OCI-LY7 (cell line): ENCODE measurements at regions not wholly inside any gene's neighbourhood (a gene's known extent, or its start where the extent isn't known, plus 50 kb on each side); places are given as distances from the start of the nearest gene placed in this dataset.

Experiments used
- BruUV-seq: library from RNA; stranded (reverse); fragments of 400-500 nt; replicated peaks from 2 replicates; lab custom pipeline; 2021; lab: Mats Ljungman, UMichigan
- CTCF ChIA-PET: fragments of 300-600 bp; sonication (Branson Sonifier 250); formaldehyde crosslinking; loops from one replicate; lab custom pipeline; 2022; ENCODE audit warnings: antibody characterized with exemption; ENCODE audit not compliant: unreplicated experiment; lab: Charles Lee
- POLR2A ChIA-PET: fragments of 300-600 bp; sonication (Branson Sonifier 250); formaldehyde crosslinking; loops from one replicate; lab custom pipeline; 2022; ENCODE audit warnings: antibody characterized with exemption; lab: Charles Lee
- DNase-seq: peaks from one replicate; pipeline ENCODE4 v3.0.0-alpha.2; 2015; ENCODE audit warnings: low spot score
- H2AFZ ChIP-seq: fragments of 200-600 bp; sonication (generic), shearing (Covaris generic); 2 replicates; pipeline ENCODE4 v1.6.1; 2014; ENCODE audit warnings: mild to moderate bottlenecking, antibody characterized with exemption, low read length, moderate library complexity
- H3K27ac ChIP-seq: fragments of 200-600 bp; sonication (generic); 2 replicates; pipeline ENCODE4 v1.5.1; 2014; ENCODE audit warnings: mixed run types, low read depth, mild to moderate bottlenecking, moderate library complexity, low read length, inconsistent platforms; ENCODE audit not compliant: poor library complexity, severe bottlenecking
- H3K36me3 ChIP-seq: fragments of 200-600 bp; sonication (generic); 2 replicates; pipeline ENCODE4 v1.6.1; 2014; ENCODE audit warnings: mild to moderate bottlenecking, antibody characterized with exemption, low read length, moderate library complexity, mixed read lengths; ENCODE audit not compliant: insufficient read depth
- H3K4me1 ChIP-seq: fragments of 200-600 bp; sonication (generic); 2 replicates; pipeline ENCODE4 v1.5.1; 2014; ENCODE audit warnings: mild to moderate bottlenecking, low read length; ENCODE audit not compliant: insufficient read depth, poor library complexity, severe bottlenecking
- H3K4me2 ChIP-seq: fragments of 200-600 bp; sonication (generic); 2 replicates; pipeline ENCODE4 v1.6.1; 2014; ENCODE audit warnings: mild to moderate bottlenecking, low read length
- H3K4me3 ChIP-seq: fragments of 200-600 bp; sonication (generic); 2 replicates; pipeline ENCODE4 v1.5.1; 2014; ENCODE audit warnings: mild to moderate bottlenecking, low read depth, low read length; ENCODE audit not compliant: poor library complexity, severe bottlenecking
- H3K79me2 ChIP-seq: fragments of 200-600 bp; sonication (generic); 2 replicates; pipeline ENCODE4 v1.6.1; 2016; ENCODE audit warnings: low read depth, mild to moderate bottlenecking, low read length, moderate library complexity, mixed read lengths; ENCODE audit not compliant: insufficient read depth
- H3K9me2 ChIP-seq: fragments of 200-600 bp; sonication (generic); 2 replicates; pipeline ENCODE4 v1.6.1; 2016; ENCODE audit warnings: mild to moderate bottlenecking, low read length, mixed read lengths; ENCODE audit not compliant: insufficient read depth
- H3K9me3 ChIP-seq: fragments of 200-600 bp; sonication (generic); 2 replicates; pipeline ENCODE4 v1.6.1; 2014; ENCODE audit warnings: mild to moderate bottlenecking, mixed run types, low read length, mixed read lengths
- H4K20me1 ChIP-seq: fragments of 200-600 bp; sonication (generic); 2 replicates; pipeline ENCODE4 v1.6.1; 2014; ENCODE audit warnings: mild to moderate bottlenecking, antibody characterized with exemption, low read length, moderate library complexity, mixed read lengths; ENCODE audit not compliant: insufficient read depth
- EZH2phosphoT487 ChIP-seq: fragments of 200-600 bp; sonication (generic); IDR thresholded peaks from 2 replicates; pipeline ENCODE4 v1.6.1; 2018; ENCODE audit warnings: low read depth, borderline replicate concordance, mild to moderate bottlenecking, mixed run types, antibody characterized with exemption, low read length, moderate library complexity, mixed read lengths
- intact Hi-C: fragments of 100-400 bp; cut with micrococcal nuclease; formaldehyde crosslinking; loops from one replicate; pipeline ENCODE4 v1.10.0; 2022; ENCODE audit not compliant: unreplicated experiment
- TF ChIP-seq, protein P1 (sequence below): fragments of 200-600 bp; sonication (generic); conservative IDR thresholded peaks from 2 replicates; pipeline ENCODE4 v1.5.1; 2014; ENCODE audit warnings: mild to moderate bottlenecking, antibody characterized with exemption, low read length, moderate library complexity, mixed read lengths

- Histone ChIP-seq H3K36me3 (peaks cover 31% of the 10 kb centered on the region; the same call in 1 of the 2 replicates), H3K27ac (no peak overlapping the region), H3K4me1 (peaks cover 13% of the 10 kb centered on the region), H3K79me2 (peaks cover 37% of the 10 kb centered on the region; the same call in 1 of the 2 replicates), H3K9me3 (no peaks in the 10 kb centered on the region), H3K4me2 (no peak overlapping the region), H2AFZ (no peak overlapping the region), H3K9me2 (no peaks in the 10 kb centered on the region), H4K20me1 (0 out of 2 replicates have a peak, but pooled peaks cover 14% of the 10 kb centered on the region), H3K4me3 (no peak overlapping the region)
- no peak for DNase-seq
- intact Hi-C loops = no loop called here
- BruUV-seq = no TSS peak
- no peak for TF ChIP-seq EZH2phosphoT487
- TF ChIP-seq, protein P1, sequence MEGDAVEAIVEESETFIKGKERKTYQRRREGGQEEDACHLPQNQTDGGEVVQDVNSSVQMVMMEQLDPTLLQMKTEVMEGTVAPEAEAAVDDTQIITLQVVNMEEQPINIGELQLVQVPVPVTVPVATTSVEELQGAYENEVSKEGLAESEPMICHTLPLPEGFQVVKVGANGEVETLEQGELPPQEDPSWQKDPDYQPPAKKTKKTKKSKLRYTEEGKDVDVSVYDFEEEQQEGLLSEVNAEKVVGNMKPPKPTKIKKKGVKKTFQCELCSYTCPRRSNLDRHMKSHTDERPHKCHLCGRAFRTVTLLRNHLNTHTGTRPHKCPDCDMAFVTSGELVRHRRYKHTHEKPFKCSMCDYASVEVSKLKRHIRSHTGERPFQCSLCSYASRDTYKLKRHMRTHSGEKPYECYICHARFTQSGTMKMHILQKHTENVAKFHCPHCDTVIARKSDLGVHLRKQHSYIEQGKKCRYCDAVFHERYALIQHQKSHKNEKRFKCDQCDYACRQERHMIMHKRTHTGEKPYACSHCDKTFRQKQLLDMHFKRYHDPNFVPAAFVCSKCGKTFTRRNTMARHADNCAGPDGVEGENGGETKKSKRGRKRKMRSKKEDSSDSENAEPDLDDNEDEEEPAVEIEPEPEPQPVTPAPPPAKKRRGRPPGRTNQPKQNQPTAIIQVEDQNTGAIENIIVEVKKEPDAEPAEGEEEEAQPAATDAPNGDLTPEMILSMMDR = no peak
- ChIA-PET POLR2A (interaction anchor here (0.7 kb wide), 1 partner anchor 92 kb away, joined by 3 read pairs; no protein-coding TSS in a partner anchor), CTCF (no interaction called here)
Measured at GRCh38 chr6:158249340-158249836, 62.9 kb upstream of the TULP4 start.

- Histone ChIP-seq H3K27ac (no peak overlapping the region), H3K9me2 (no peaks in the 10 kb centered on the region), H2AFZ (no peak overlapping the region), H3K4me1 (no peaks in the 10 kb centered on the region), H4K20me1 (0 out of 2 replicates have a peak, but pooled peaks cover 16% of the 10 kb centered on the region), H3K4me3 (no peak overlapping the region), H3K9me3 (no peaks in the 10 kb centered on the region), H3K79me2 (peaks cover 23% of the 10 kb centered on the region; the same call in 1 of the 2 replicates), H3K36me3 (peaks cover 27% of the 10 kb centered on the region; the same call in 1 of the 2 replicates), H3K4me2 (no peak overlapping the region)
- BruUV-seq = no TSS peak
- intact Hi-C loops = no loop called here
- POLR2A ChIA-PET = interaction anchor here (0.6 to 2.3 kb wide), 5 partner anchors 10 to 119 kb away, joined by 3 to 6 read pairs (median 4); no protein-coding TSS in a partner anchor
- CTCF ChIA-PET = interaction anchor here (0.6 kb wide), 1 partner anchor 795 kb away, joined by 3 read pairs; no protein-coding TSS in a partner anchor
- DNase-seq = no peak
- no peak for TF ChIP-seq EZH2phosphoT487
- TF ChIP-seq, protein P1 = no peak
Measured at GRCh38 chr6:158251565-158251964, 60.7 kb upstream of the TULP4 start.

- Histone ChIP-seq H3K79me2 (peaks cover 22% of the 10 kb centered on the region; the same call in 1 of the 2 replicates), H3K9me3 (no peaks in the 10 kb centered on the region), H3K36me3 (peaks cover 14% of the 10 kb centered on the region; the same call in 1 of the 2 replicates), H3K27ac (no peak overlapping the region), H3K9me2 (no peaks in the 10 kb centered on the region), H4K20me1 (0 out of 2 replicates have a peak, but pooled peaks cover 7% of the 10 kb centered on the region), H2AFZ (no peak overlapping the region), H3K4me2 (no peak overlapping the region), H3K4me3 (no peak overlapping the region), H3K4me1 (no peaks in the 10 kb centered on the region)
- no peak for TF ChIP-seq EZH2phosphoT487
- POLR2A ChIA-PET = no interaction called here
- CTCF ChIA-PET = no interaction called here
- no peak for DNase-seq
- intact Hi-C loops = no loop called here
- BruUV-seq = no TSS peak
Measured at GRCh38 chr6:158253248-158253647, 59.0 kb upstream of the TULP4 start.
